HG03103 (cell line): ENCODE measurements at regions not wholly inside any gene's neighbourhood (a gene's known extent, or its start where the extent isn't known, plus 50 kb on each side); places are given as distances from the start of the nearest gene placed in this dataset.

ENCODE experiments used
- ATAC-seq: cut with Tn5 transposase; IDR thresholded peaks from one replicate; pipeline ENCODE4 v1.9.1; 2021; ENCODE audit warnings: low read depth; ENCODE audit not compliant: unreplicated experiment

DNA sequence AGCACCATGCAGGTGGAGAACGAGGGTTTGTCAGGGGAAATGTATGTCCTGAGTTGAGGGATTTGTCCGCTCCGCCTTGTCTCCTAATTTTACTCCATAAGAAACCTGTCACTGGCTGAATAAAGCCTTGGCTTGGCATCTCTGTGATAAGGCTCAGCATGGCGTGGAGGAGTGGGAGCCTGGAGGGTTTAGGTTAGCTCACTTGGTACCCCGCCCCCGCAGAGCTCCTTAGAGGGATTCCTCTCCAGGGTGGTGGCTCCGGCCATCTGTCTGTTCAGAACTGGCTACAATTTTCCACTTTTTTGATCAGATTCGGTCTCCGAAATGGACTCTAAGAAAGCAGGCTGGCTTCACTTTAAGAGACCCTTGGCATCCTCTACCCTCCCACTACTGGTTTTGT is 192.2 kb upstream of the SYNDIG1 start:
- ATAC-seq: no peak

DNA sequence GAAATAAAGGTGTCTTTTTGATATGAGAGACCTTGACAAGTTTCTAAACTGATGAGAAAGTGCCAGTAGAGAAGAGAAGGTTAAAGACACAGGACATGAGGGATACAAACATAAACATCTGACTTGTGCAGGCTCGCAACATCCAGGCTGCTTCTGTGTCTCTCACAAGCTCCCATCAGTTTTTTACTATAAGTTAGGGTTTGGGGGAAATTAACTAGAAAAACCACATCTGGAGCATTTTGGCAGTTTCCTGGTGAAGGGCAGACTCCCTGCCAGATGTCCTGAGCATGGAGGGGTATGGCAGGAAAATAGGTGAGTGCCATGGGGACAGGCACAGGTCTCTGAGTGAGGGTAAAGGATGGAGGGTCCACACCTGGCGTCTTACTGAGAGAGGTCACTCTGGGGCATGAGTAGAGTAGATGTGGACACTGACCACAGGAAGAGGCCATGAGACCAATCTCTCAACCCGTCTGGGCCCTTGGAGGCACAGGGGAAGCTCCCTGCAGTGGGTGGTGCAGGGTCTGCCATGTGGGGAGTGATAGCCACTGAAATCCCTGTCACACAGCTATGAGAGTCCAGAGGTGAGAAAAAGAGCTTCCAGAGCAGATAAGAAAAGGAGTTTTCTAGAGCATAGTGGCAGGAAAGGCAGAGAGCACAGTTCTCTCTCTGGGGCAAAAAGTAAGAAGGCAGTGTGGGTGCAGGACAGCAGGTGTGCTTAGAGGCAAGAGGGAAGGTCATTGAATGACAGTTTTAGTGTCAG is 193.3 kb upstream of the SYNDIG1 start:
- no peak for ATAC-seq

DNA sequence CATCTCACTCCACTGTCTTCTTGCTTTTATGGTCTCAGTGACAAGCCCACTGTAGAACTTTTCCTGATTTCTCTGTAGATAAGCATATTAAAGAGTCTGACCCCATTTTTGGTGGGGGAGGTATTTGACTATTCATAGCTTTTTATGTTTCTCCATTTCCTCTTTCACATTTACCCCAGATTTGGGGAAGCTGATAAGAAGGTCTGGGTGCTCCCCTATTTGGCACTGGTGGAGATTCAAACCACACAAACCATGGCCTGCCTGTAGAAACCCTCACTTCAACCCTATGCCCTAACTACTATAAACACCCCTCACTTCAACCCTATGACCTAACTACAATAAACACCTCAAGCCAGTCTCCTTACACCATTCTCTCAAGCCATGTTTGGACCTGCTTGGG is 196.2 kb upstream of the SYNDIG1 start:
- ATAC-seq: no peak

DNA sequence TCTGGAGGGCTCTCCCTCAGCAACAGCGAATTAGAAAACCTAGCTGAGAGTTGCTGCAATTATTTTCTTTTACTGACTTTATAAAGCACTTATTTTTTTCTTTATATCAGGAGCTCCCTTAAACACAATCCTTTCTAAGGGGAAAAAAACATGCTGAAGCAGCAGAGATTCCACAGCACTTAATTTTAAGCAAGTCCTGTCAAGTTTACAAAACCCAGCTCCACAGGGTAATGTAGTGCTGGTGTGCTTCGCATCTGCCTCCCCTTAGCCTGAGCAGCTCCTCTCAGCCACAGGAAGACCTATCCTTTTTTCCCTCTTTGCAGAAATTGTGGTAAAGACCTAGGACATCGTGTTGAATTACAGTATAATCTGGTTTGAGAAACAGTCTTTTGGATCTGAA is 208.1 kb upstream of the SYNDIG1 start:
- ATAC-seq: no peak

DNA sequence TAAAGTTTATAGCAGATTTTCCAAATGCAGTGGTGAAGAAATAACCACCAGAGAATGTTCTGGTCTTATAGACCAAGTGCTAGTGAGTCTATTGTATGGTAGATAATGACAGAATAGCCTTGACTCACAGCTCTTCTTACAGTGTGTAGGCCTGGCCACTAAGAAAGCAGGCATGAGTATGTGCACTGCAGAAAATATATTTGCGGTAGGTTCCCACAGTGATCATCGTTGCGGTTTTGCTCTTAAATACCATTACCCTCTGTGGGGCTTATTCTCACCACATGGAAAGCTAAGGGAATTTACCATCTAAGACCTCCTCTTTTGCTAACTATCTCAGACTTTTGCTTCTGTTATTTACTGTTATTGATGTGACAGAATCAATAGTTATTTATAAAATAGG is 212.3 kb upstream of the SYNDIG1 start:
- no peak for ATAC-seq

DNA sequence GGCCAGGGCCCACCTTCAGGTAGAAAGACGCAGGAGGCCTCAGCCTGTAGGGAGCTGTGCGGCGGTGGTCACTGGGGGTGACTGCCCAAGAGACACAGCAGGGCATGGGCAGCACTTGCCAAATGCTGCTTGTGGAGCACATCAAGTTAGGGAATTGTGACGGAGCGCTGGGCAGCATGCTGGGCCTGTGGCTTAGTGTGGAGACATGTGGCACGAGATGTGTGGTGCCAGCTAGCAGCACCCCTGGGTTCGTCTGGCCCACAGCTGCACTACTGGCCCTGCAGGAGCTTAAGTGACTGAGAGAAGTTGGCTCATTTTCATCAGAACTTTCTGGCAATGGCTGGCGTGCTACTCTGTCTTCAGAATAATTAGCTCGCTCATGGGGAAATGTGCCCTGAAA is 213.1 kb upstream of the SYNDIG1 start:
- no peak for ATAC-seq

DNA sequence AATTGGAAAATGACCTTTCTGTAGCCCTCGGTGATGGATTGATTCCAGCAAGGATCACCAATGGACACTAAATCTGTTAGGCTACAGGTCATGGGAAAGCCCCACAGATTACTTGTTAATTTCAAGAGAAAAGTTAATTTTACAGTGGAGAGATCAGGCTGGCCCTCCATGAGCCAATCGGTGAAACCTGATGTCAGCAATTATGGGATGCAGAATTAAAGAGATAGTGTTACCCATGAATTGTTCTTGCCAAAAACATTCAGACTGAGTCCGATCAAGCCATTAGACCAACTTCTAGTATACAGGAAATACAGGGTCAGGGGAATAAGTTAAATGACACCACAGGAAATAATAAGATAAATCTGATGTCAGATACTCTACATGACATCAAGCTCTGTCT is 214.9 kb upstream of the SYNDIG1 start:
- no peak for ATAC-seq

DNA sequence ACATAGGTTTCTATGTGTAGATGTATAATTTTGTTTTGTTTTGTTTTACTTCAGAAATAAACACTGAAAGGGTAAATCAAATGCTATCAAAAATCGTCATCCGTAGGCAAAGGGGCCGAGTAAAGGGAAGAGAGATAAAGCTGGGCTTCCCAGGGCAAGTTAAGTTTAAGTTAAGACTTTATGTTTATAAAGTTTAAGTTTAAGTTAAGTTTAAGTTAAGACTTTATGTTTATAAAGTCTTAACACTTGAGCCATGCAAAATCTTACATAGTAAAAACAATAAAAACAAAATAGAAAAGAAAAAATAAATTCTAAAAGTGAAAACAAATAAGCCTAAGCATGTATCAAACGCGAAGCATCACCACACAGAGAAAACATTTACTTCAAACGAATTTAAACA is 216.1 kb upstream of the SYNDIG1 start:
- no peak for ATAC-seq

DNA sequence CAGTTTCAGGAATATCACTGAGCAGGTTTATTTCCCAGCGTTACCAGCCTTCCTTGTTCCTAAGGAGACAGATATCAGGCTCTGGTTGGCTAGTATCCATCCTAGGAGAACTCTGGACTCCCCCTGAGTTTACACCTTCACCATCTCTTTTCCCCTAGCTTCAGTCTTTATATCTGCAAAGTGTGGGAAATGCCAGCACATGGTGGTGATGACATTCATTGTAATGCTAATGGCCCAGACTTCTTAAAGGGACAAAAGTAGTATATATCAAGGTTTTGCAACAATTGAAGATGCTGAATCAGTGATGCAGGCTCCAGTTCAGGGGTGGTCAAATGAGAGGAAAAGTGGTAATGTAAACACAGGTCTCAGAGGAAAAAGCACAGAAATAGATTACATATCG is 224.3 kb upstream of the SYNDIG1 start:
- ATAC-seq: no peak

DNA sequence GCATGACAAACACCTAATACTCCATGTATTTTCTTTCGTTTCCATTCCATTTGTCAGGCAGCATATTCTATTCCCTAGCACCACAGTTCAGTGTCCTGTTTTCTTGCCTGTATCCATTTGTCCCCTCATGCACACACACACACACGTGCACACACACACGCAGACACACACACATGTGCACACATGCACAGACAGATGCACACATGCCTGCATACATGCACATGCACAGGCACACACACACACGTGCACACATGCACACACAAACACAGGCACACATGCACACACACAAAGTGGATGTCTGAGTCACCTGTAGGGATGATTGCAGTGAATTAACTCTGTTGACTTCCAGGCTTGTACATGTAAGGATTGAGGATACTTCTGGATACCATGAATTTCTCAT is 226.7 kb upstream of the SYNDIG1 start:
- ATAC-seq: no peak

DNA sequence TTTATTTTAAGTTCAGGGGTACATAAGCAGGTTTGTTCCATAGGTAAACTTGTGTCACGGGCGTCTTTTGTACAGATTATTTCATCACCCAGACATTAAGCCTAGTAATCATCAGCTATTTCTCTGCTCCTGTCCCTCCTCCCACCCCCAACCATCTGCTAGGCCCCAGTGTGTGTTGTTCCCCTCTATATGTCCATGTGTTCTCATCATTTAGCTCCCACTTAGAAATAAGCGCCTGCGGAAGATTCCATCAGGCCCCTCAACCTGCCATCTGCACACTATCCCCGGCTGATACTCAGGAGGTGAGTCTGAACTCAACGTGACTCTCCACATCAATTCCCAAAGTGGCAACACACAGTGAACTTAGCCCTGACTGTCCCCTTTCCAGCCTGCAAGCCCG is 228.0 kb upstream of the SYNDIG1 start:
- no peak for ATAC-seq

DNA sequence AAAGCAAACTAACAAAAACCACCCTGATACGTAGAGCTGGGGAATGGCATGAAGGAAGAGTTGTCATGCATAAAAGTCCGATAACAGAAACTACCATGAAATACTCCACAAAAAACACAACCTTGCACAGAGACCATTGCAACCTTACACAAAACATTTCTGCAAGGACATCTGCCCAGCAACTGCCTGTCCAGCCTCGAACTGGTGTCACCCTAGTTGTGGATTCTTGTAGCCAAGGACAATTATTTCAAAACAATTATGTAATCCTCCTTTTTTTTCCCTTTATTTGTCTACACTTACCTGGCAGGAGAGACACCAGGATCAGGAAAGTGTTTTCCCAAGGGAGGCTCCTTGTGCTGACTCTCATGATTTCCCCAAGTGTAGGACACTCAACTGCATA is 232.5 kb upstream of the SYNDIG1 start:
- ATAC-seq: no peak

DNA sequence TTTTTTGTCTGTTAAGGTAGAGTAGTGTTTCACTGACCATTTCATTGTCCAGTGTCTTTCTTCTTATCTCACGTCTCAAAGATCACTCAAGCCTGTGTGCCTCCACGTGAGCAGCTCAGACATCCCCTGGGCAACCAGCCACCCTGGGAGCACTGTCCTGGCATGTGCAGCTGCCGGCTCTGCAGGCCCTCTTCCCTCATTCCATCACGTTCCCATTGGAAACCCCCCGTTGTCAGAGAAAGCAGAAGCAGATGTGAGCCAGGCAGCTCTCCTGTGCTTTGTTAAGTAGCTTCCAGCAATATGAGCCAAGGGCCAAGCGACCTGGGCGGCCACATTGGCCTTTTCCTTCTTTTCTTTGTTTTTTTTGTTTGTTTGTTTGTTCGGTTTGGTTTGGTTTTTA is 233.2 kb upstream of the SYNDIG1 start:
- no peak for ATAC-seq

DNA sequence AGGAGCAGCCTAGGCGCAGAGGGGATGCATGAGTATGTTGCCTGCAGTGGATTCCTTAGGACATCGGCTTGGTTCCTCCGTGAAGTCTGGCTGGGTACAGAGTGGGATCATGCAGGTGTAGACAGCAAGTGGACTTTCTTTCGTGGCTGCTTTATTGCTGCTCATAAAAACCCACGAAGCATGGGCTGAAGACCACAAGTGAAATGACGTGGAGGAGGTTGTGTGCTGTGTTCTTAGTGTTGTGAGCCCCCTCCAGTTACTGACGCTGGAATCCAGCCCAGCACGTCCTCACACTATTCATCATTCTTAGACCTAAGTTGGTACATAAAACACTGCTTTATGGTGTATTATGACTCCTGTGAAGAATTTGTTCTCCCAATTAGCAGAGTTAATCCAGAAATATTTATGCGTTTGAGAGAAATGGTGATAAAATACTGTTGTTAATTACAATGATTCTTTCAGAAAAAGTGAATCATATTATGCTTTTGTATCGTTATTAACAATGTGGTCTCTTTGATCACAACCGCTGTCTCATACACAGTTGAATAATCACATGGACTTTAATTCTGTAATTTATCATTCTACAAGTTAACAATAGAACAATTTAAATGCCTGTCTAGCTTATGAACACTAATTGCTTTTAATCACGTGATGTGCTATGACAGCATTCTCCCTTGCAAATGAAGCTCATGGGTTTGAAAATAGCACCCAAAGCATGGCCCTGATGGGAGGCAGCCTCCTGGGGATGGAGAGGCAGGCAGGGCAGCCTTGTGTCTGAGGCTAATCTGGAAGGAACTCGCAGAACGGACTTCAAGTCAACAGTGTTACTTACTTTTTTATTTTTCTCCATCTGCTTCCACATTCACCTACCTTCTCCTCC is 233.9 kb upstream of the SYNDIG1 start:
- no peak for ATAC-seq

DNA sequence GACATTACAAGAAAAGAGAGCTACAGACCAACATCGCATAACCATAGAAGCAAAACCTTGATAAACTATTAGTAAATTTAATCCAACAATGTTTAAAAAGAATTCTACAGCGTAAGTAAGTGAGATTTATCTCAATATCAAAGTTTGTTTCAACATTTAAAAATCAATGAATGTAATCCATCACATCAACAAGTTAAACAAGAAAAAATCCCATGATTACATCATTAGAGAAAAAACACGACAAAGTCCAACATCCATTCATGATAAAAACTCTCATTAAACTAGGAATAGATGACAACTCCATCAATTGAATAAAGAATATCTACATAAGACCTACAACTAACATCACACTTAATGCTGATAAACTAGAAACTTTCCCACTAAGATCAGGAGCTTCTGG is 239.0 kb upstream of the GGTLC1 start:
- ATAC-seq: no peak

DNA sequence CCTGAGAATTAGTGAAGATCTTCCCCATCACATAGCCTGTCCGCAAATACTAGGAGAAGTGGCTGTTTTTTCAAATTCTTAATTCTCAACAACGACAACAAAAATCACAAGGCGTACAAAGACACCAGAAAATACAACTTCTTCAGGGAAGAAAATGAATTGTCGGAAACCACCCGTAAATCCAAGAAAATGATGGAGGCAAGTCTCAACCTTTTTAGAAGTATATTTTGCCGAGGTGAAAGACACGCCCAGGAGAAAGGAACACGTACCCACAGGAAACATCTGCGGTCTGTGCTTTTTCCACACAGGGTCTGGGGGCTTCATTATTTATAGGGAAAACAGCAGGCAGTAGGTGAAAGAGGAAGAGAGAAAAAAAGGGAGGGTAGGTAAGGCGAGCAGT is 223.9 kb upstream of the GGTLC1 start:
- ATAC-seq: no peak

DNA sequence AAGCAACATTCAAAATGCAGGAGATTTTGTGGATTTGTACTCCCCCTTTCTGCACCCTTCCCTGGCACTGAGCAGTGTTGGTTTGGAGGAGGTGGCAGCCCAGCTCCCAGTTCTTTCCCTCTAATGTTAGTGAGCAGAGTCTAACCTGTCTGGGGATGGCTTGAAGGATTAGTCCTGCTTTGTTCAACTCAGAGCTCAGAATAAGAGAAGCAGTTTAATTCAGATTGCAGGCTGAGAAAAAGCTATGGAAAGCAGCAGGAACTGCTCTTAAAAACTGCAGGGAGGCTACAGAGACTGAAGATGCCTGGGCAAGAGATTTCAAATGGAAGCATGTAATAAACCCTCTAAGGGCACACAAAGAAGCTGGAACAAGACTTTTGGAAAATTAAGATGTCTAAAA is 223.4 kb upstream of the GGTLC1 start:
- no peak for ATAC-seq

DNA sequence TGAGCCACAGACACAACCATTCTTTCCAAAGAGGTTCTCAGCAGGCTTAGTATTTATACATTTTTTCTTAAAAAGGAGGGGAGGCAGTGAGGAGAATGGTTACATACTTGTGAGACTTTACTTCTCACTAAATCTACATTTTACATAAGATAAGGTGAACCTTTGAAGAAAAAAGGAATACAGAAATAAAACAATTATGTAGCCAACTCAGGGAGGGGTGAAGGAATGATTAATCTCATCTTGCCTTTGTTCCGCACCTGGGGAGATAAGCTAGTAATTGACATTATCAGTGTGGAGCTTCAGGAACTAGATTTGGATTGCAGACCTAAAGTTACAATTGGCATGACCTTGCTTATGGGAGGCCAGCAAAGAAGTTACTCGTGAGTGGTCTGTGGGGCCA is 221.8 kb upstream of the GGTLC1 start:
- ATAC-seq: no peak

DNA sequence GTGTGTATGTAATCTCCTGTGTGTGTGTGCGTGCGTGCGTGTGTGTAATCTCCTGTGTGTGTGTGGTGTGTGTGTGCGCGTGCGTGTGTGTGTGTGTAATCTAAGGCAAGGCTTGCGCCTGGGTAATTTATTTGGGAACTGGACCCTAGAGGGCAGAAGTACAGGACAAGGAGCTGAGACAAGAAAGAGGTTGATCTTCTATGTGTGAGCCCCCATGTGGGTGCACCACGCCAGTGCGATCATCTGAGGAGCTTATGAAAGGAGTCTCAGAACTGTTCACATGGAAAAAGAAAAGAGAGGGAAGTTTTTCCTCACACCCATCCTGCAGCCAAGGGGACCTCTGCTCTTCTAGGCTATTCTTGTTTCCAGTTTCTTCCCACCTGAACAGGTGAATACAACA is 220.1 kb upstream of the GGTLC1 start:
- no peak for ATAC-seq

DNA sequence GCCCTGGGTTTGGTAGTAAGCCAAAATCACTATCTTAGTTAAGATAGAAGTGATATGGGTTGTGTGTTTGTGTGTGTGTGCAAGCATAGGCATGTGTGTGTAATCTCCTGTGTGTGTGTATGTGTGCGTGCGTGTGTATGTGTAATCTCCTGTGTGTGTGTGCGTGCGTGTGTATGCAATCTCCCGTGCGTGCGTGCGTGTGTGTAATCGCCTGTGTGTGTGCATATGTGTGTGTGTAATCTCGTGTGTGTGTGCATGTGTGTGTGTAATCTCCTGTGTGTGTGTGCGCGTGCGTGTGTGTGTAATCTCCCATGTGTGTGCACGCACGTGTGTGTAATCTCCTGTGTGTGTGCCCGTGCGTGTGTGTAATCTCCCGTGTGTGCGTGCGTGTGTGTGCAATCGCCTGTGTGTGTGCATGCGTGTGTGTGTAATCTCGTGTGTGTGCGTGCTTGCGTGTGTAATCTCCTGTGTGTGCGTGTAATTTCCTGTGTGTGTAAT is 219.3 kb upstream of the GGTLC1 start:
- ATAC-seq: no peak

DNA sequence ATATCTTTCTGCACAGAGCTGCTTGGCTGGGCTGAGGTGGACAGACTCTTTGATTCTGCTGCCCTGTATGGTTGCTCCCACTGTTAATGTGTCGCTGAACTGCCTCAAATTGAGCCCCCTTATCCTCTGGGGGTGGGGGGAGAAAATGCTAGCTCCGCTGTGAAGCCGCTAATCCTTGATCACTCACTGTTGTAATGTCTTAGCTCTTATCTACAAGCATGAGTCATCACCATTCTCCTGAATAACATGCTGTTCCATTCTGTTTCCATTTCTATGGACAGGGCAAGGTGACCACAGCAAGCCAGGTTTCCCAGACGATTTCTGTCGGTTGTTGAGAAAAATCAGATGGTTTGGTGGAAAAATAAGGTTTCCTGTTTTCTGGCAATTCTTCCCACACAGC is 218.4 kb upstream of the GGTLC1 start:
- ATAC-seq: no peak
